Astrocyte of the cerebellum (primary cell): ENCODE measurements at regions not wholly inside any gene's neighbourhood (a gene's known extent, or its start where the extent isn't known, plus 50 kb on each side); places are given as distances from the start of the nearest gene placed in this dataset.
A peak's percentile ranks its signal among the peaks of the same experiment; 100 is the strongest.

Source experiments
- DNase-seq: peaks from one replicate; pipeline ENCODE4 v3.0.0-alpha.2; 2011; ENCODE audit warnings: low read depth
- H3K4me3 ChIP-seq: 2 replicates; pipeline ENCODE4 v1.5.1; 2011; ENCODE audit warnings: mild to moderate bottlenecking, low read depth, low read length, moderate library complexity
- CTCF ChIP-seq: IDR thresholded peaks from 2 replicates; pipeline ENCODE4 v1.5.1; 2012; ENCODE audit warnings: low read length, low read depth, moderate library complexity, mild to moderate bottlenecking; ENCODE audit errors: missing control alignments
- in situ Hi-C: cut with HindIII; loops from 2 replicates; pipeline ENCODE4 v1.10.0; 2017; ENCODE audit warnings: low sequenced_read_pairs

GRCh38 chr19:28463493-28464053 is 749.4 kb downstream of the UQCRFS1 start:
- H3K4me3 ChIP-seq = no peak overlapping the region
- in situ Hi-C loops = no loop called here
- no peak for DNase-seq
- no peak for TF ChIP-seq CTCF

- in situ Hi-C loops = no loop called here
Observed at GRCh38 chr19:28457620-28458019, 755.3 kb downstream of the UQCRFS1 start.

GRCh38 chr19:28456708-28457320 is 756.1 kb downstream of the UQCRFS1 start:
- no peak for TF ChIP-seq CTCF
- in situ Hi-C loops = no loop called here
- no peak for DNase-seq
- H3K4me3 ChIP-seq = no peak overlapping the region

More at GRCh38 chr19:28457620-28458019, 755.3 kb downstream of the UQCRFS1 start:
- no peak overlapping the region for H3K4me3 ChIP-seq
- no peak for DNase-seq
- no peak for TF ChIP-seq CTCF

GRCh38 chr19:28456252-28456651 is 756.7 kb downstream of the UQCRFS1 start:
- H3K4me3 ChIP-seq = no peak overlapping the region
- in situ Hi-C loops = no loop called here
- no peak for DNase-seq
- no peak for TF ChIP-seq CTCF

- no peak overlapping the region for H3K4me3 ChIP-seq
- in situ Hi-C loops = no loop called here
- TF ChIP-seq CTCF = no peak
- DNase-seq = peak; percentile 28
Observed at GRCh38 chr19:28454083-28454482, 758.9 kb downstream of the UQCRFS1 start.

GRCh38 chr19:28453420-28453819 is 759.5 kb downstream of the UQCRFS1 start:
- TF ChIP-seq CTCF = no peak
- no peak for DNase-seq
- in situ Hi-C loops = no loop called here
- no peak overlapping the region for H3K4me3 ChIP-seq
